Neutrophil (primary cell): ENCODE measurements at regions not wholly inside any gene's neighbourhood (a gene's known extent, or its start where the extent isn't known, plus 50 kb on each side); places are given as distances from the start of the nearest gene placed in this dataset.

ENCODE experiments used
- H3K27ac ChIP-seq: fragments of 200-600 bp; sonication (generic); 2 replicates; pipeline ENCODE4 v1.5.1; 2016; ENCODE audit warnings: mild to moderate bottlenecking, moderate library complexity
- H3K27me3 ChIP-seq: fragments of 200-600 bp; sonication (generic); 2 replicates; pipeline ENCODE4 v1.6.0; 2016; ENCODE audit warnings: mild to moderate bottlenecking
- H3K36me3 ChIP-seq: fragments of 200-600 bp; sonication (generic); 2 replicates; pipeline ENCODE4 v1.5.1; 2017
- H3K4me1 ChIP-seq, 2 experiments: fragments of 200-600 bp in 1 of 2; sonication (generic) in 1 of 2; 1 replicate in 1 of 2; 2 replicates in 1 of 2; pipeline versions ENCODE4 v1.5.1 to v1.6.1; 2013 to 2016; ENCODE audit warnings: low read depth in 1 of 2, low read length in 1 of 2, mild to moderate bottlenecking in 1 of 2, moderate library complexity in 1 of 2; ENCODE audit not compliant: control insufficient read depth in 1 of 2, insufficient read depth in 1 of 2
- H3K4me3 ChIP-seq, 2 experiments: fragments of 200-600 bp in 1 of 2; sonication (generic) in 1 of 2; 1 replicate in 1 of 2; 2 replicates in 1 of 2; pipeline ENCODE4 v1.5.1; 2013 to 2016; ENCODE audit warnings: low read depth in 1 of 2, low read length in 1 of 2, mild to moderate bottlenecking in 1 of 2, moderate library complexity in 1 of 2
- H3K9me3 ChIP-seq: fragments of 200-600 bp; sonication (generic); 2 replicates; pipeline ENCODE4 v1.5.1; 2016
- CTCF ChIP-seq: fragments of 200-600 bp; sonication (generic); IDR thresholded peaks from 2 replicates; pipeline ENCODE4 v1.5.1; 2016; ENCODE audit warnings: antibody characterized with exemption

GRCh38 chr22:48658871-48659270 lies 1168.8 kb downstream of the BRD1 start:
- no peak for TF ChIP-seq CTCF
- Histone ChIP-seq H3K9me3 (peaks cover 3% of the 10 kb centered on the region), H3K27ac (no peak overlapping the region), H3K4me3 (no peak overlapping the region), H3K36me3 (no peaks in the 10 kb centered on the region), H3K27me3 (no peaks in the 10 kb centered on the region), H3K4me1 (no peaks in the 10 kb centered on the region)

- no peaks in the 10 kb centered on the region for H3K27me3 ChIP-seq
- H3K4me1 ChIP-seq, result no peaks in the 10 kb centered on the region
- no peak overlapping the region for H3K4me3 ChIP-seq
- no peak for TF ChIP-seq CTCF
- no peak overlapping the region for H3K27ac ChIP-seq
- no peaks in the 10 kb centered on the region for H3K36me3 ChIP-seq
- H3K9me3 ChIP-seq, result peaks cover 3% of the 10 kb centered on the region
Measured at GRCh38 chr22:48658246-48658645, 1169.4 kb downstream of the BRD1 start.

- no peaks in the 10 kb centered on the region for H3K36me3 ChIP-seq
- no peak overlapping the region for H3K4me3 ChIP-seq
- TF ChIP-seq CTCF, result no peak
- no peaks in the 10 kb centered on the region for H3K27me3 ChIP-seq
- no peak overlapping the region for H3K27ac ChIP-seq
- no peaks in the 10 kb centered on the region for H3K4me1 ChIP-seq
- no peaks in the 10 kb centered on the region for H3K9me3 ChIP-seq
Measured at GRCh38 chr22:48654492-48654891, 1173.2 kb downstream of the BRD1 start.

- no peak for TF ChIP-seq CTCF
- no peaks in the 10 kb centered on the region for H3K9me3 ChIP-seq
- no peak overlapping the region for H3K4me3 ChIP-seq
- H3K36me3 ChIP-seq, result no peaks in the 10 kb centered on the region
- no peaks in the 10 kb centered on the region for H3K4me1 ChIP-seq
- no peaks in the 10 kb centered on the region for H3K27me3 ChIP-seq
- H3K27ac ChIP-seq, result no peak overlapping the region
Measured at GRCh38 chr22:48653929-48654328, 1173.7 kb downstream of the BRD1 start.

GRCh38 chr22:48653306-48653705 lies 1174.4 kb downstream of the BRD1 start:
- Histone ChIP-seq H3K36me3 (no peaks in the 10 kb centered on the region), H3K27me3 (no peaks in the 10 kb centered on the region), H3K4me1 (no peaks in the 10 kb centered on the region), H3K4me3 (no peak overlapping the region), H3K9me3 (no peaks in the 10 kb centered on the region), H3K27ac (no peak overlapping the region)
- no peak for TF ChIP-seq CTCF

- Histone ChIP-seq H3K4me3 (no peak overlapping the region), H3K9me3 (no peaks in the 10 kb centered on the region), H3K36me3 (no peaks in the 10 kb centered on the region), H3K4me1 (no peaks in the 10 kb centered on the region), H3K27ac (no peak overlapping the region), H3K27me3 (no peaks in the 10 kb centered on the region)
- no peak for TF ChIP-seq CTCF
Measured at GRCh38 chr22:48652796-48653195, 1174.9 kb downstream of the BRD1 start.
